ENCODE measurements at regions not wholly inside any gene's neighbourhood (a gene's known extent, or its start where the extent isn't known, plus 50 kb on each side); places are given as distances from the start of the nearest gene placed in this dataset.
A peak's percentile ranks its signal among the peaks of the same experiment; 100 is the strongest.
"Not testable (repeated sequence)": the region's sequence is repeated elsewhere in the genome, so short reads cannot be mapped to it uniquely, and the experiment has no call there.

DNA sequence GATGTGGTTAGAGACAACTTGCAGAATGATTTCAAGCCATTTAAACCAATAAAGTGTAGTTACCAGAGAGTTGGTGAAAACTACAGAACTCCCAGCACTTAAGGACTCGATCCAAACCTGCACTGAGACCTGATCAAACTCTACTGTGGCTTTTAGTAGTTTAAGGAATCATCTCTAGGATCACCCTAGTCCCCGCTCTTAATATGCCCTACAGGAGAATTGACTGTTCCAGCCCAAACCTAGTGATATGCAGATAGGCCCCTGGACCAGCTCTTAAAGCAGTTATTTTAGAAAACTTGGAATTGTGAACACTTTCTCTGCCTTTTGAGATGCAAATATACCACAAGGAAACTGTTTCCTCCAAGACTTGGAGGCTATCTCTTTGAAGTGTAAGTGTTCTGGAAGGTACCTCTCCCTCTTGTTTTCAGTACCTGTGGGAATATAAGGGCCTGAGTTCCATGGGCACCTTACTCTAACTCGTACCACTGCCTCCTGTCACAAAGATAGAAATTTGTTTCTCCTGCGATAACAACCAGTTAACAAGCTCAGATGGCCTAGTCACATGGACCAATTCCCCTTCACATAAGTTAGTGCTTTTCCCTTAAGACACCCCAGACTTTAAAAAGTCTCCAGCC is 1367.2 kb upstream of the SLC39A10 start:
- Mint-ChIP-seq H3K27ac (no peak overlapping the region), H3K36me3 (ENCODE audit: low read depth) (no peaks in the 10 kb centered on the region), H3K4me3 (no peak overlapping the region), H3K27me3 (ENCODE audit: low read depth) (no peaks in the 10 kb centered on the region), H3K9me3 (no peaks in the 10 kb centered on the region), H3K4me1 (no peaks in the 10 kb centered on the region)
- no peak for TF ChIP-seq CTCF (IDR thresholded peaks at IDR 0.05; ENCODE audit: unreplicated experiment in 3 of 3)

- not testable (repeated sequence) for H3K9me3 Mint-ChIP-seq; H3K4me3 Mint-ChIP-seq; H3K4me1 Mint-ChIP-seq; H3K27ac Mint-ChIP-seq; H3K36me3 Mint-ChIP-seq (ENCODE audit: low read depth); H3K27me3 Mint-ChIP-seq (ENCODE audit: low read depth)
Observed at GRCh38 chr2:194276667-194277066, 1380.4 kb upstream of the SLC39A10 start.

DNA sequence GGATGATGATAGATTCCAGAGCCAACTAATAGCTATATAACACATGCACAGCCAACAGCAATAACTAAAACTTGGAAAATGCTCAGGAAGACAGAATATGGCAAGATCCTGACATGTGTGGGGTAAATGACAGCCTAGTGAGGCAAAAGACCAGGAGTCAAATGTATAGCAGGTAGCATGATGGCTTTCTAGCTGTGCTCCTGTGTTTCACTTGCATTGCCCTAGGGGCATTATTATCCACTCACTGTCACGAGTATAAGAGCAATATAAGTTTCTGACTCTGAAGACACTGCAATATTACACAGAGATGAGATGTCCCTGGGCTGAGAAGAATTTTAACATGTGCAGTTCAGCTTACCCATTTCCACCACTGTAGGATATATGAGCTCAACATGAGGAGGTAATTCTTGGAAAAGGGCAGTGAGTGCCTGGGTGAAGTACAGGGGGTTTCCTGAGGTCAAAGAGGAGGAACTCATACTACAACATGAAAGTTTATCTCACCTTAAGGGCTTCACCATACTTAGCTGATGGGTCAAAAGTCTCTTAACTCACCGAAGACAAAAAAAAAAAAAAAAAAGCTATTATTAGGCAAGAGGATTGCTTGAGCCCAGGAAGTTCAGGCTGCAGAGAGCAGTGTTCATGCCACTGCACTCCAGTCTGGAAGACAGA is 1385.6 kb upstream of the SLC39A10 start:
- Mint-ChIP-seq H3K9me3 (no peaks in the 10 kb centered on the region), H3K27ac (no peak overlapping the region), H3K36me3 (ENCODE audit: low read depth) (no peaks in the 10 kb centered on the region), H3K27me3 (ENCODE audit: low read depth) (no peaks in the 10 kb centered on the region), H3K4me1 (peaks cover 22% of the 10 kb centered on the region), H3K4me3 (no peak overlapping the region)
- TF ChIP-seq CTCF (IDR thresholded peaks at IDR 0.05; ENCODE audit: unreplicated experiment in 3 of 3) = no peak

DNA sequence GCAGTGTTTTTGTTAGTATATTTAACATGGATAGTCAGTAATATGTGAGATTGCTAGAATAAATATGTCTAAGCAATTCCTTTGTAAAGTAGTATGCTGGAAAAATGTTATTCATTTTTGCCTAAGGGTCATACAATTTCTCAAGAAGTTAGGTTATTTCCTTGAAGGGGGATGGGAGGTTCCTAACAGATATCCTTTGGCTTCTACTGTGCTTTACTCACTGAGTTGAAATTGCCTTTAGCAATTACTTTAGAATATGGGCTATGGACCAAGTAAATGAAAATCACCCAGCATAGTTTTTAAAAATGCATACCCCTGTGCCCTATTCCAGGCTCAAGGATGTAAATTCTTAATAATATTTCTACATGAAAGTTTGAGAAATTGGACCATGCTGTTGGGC is 1386.4 kb upstream of the SLC39A10 start:
- no peaks in the 10 kb centered on the region for H3K9me3 Mint-ChIP-seq
- peak overlapping the region in 1 of 3 experiments; percentile 3 for H3K27ac Mint-ChIP-seq
- peaks cover 22% of the 10 kb centered on the region for H3K4me1 Mint-ChIP-seq
- no peak overlapping the region for H3K4me3 Mint-ChIP-seq
- H3K36me3 Mint-ChIP-seq (ENCODE audit: low read depth) = no peaks in the 10 kb centered on the region
- peaks cover 4% of the 10 kb centered on the region for H3K27me3 Mint-ChIP-seq (ENCODE audit: low read depth)
- no peak for TF ChIP-seq CTCF (IDR thresholded peaks at IDR 0.05; ENCODE audit: unreplicated experiment in 3 of 3)

DNA sequence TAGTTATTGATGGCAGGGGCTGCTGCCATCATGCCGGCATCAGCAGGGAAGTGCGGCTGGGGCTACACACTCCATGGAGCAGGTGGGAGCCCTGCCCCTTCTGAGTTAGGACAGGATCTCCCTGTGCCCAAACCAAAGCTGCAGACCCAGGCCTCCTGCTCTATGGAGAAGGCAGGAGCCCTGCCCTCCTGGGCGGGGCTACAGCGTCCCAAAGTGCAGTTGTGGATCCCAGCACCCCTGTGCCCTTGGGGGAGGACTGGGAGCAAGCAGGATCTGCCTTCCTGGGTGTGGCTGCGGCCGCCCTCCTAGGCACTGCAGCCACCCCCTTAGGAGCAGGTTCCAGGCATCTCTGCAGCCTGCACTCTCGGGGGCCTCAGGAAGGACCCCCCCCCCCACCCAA is 1392.4 kb upstream of the SLC39A10 start:
- H3K27me3 Mint-ChIP-seq (ENCODE audit: low read depth) = peaks cover 4% of the 10 kb centered on the region

GRCh38 chr2:194260185-194260584 is 1396.8 kb upstream of the SLC39A10 start:
- Mint-ChIP-seq H3K4me1 (no peaks in the 10 kb centered on the region), H3K36me3 (ENCODE audit: low read depth) (no peaks in the 10 kb centered on the region), H3K4me3 (no peak overlapping the region), H3K9me3 (no peaks in the 10 kb centered on the region), H3K27me3 (ENCODE audit: low read depth) (no peaks in the 10 kb centered on the region), H3K27ac (no peak overlapping the region)
- no peak for TF ChIP-seq CTCF (IDR thresholded peaks at IDR 0.05; ENCODE audit: unreplicated experiment in 3 of 3)

More for the DNA sequence above, 1392.4 kb upstream of the SLC39A10 start:
- H3K27ac Mint-ChIP-seq = no peak overlapping the region
- H3K36me3 Mint-ChIP-seq (ENCODE audit: low read depth) = no peaks in the 10 kb centered on the region
- H3K9me3 Mint-ChIP-seq = no peaks in the 10 kb centered on the region
- TF ChIP-seq CTCF (IDR thresholded peaks at IDR 0.05; ENCODE audit: unreplicated experiment in 3 of 3) = no peak
- H3K4me3 Mint-ChIP-seq = no peak overlapping the region
- H3K4me1 Mint-ChIP-seq = peaks cover 4% of the 10 kb centered on the region
